ENCODE measurements at regions not wholly inside any gene's neighbourhood (a gene's known extent, or its start where the extent isn't known, plus 50 kb on each side); places are given as distances from the start of the nearest gene placed in this dataset.
A peak's percentile ranks its signal among the peaks of the same experiment; 100 is the strongest.

- TF ChIP-seq MXD1 (CRISPR knock-in tag; IDR thresholded peaks at IDR 0.05; ENCODE audit: borderline replicate concordance, poor library complexity, severe bottlenecking) (no peak), PML (IDR thresholded peaks at IDR 0.05; ENCODE audit: low read length) (no peak), CUX1 (CRISPR knock-in tag; IDR thresholded peaks at IDR 0.05) (peak; percentile 97), ZNF146 (CRISPR knock-in tag; IDR thresholded peaks at IDR 0.05; ENCODE audit: unreplicated experiment) (no peak), HEY1 (CRISPR knock-in tag; IDR thresholded peaks at IDR 0.05; ENCODE audit: borderline replicate concordance) (no peak), ADNP (tag; IDR thresholded peaks at IDR 0.05) (no peak), RBFOX2 (IDR thresholded peaks at IDR 0.05; ENCODE audit: low read depth, low read length) (no peak), CXXC5 (CRISPR knock-in tag; IDR thresholded peaks at IDR 0.05) (no peak), STAT5A (IDR thresholded peaks at IDR 0.05; ENCODE audit: borderline replicate concordance, low read length) (peak; percentile 29; the same call in 1 of the 2 replicates), ID3 (CRISPR knock-in tag; IDR thresholded peaks at IDR 0.05) (no peak), ID3 (tag; IDR thresholded peaks at IDR 0.05) (no peak), ZHX1 (conservative IDR thresholded peaks at IDR 0.05; ENCODE audit: low read length) (no peak), USF2 (CRISPR knock-in tag; IDR thresholded peaks at IDR 0.05) (no peak), TAF9B (IDR thresholded peaks at IDR 0.05; ENCODE audit: partially characterized antibody) (no peak), CBFA2T2 (conservative IDR thresholded peaks at IDR 0.05) (no peak), ZNF384 (IDR thresholded peaks at IDR 0.05; ENCODE audit: low read depth, low read length) (no peak), GABPB1 (CRISPR knock-in tag; IDR thresholded peaks at IDR 0.05) (no peak), BRD4 (IDR thresholded peaks at IDR 0.05) (no peak), SETDB1 (IDR thresholded peaks at IDR 0.05; ENCODE audit: low read length) (no peak)
Observed at GRCh38 chr16:26969589-26970231, 97.0 kb upstream of the C16orf82 start (continued).
